ENCODE measurements at regions not wholly inside any gene's neighbourhood (a gene's known extent, or its start where the extent isn't known, plus 50 kb on each side); places are given as distances from the start of the nearest gene placed in this dataset.

- DNase-seq (ENCODE audit: low read depth in 3 of 3, low spot score in 2 of 3), result no peak
These were observed 162.4 kb downstream of the FOXO1 start for GRCh38 chr13:40503966-40504591.

- DNase-seq (ENCODE audit: low read depth in 3 of 3, low spot score in 2 of 3), result no peak
These were observed 161.8 kb downstream of the FOXO1 start for GRCh38 chr13:40504641-40505040.

- DNase-seq (ENCODE audit: low read depth in 3 of 3, low spot score in 2 of 3), result no peak
These were observed 161.2 kb downstream of the FOXO1 start for GRCh38 chr13:40505196-40505595.
